GM12878 (cell line): ENCODE measurements at regions not wholly inside any gene's neighbourhood (a gene's known extent, or its start where the extent isn't known, plus 50 kb on each side); places are given as distances from the start of the nearest gene placed in this dataset.

Source experiments
- ATAC-seq: fragments of 200-7000 bp; cut with Tn5 transposase; 3 replicates; pipeline ENCODE4 v1.9.1; 2020; ENCODE audit warnings: mild to moderate bottlenecking, moderate library complexity
- BruUV-seq: library from RNA; stranded (reverse); fragments of 400-500 nt; replicated peaks from 2 replicates; lab custom pipeline; 2021; lab: Mats Ljungman, UMichigan
- CTCF ChIA-PET: fragments of 300-600 bp; sonication (Branson Sonifier 250); formaldehyde crosslinking; extraction: SDS; loops from one replicate; lab custom pipeline; 2021; ENCODE audit warnings: inconsistent platforms; lab: Yijun Ruan, JAX
- POLR2A ChIA-PET: fragments of 350-600 bp; formaldehyde crosslinking; extraction: SDS; loops from one replicate; lab custom pipeline; 2021; ENCODE audit warnings: inconsistent platforms; lab: Charles Lee
- RAD21 ChIA-PET: fragments of 300-600 bp; sonication (Branson Sonifier 250); formaldehyde crosslinking; loops from one replicate; lab custom pipeline; 2023; ENCODE audit warnings: antibody characterized with exemption; ENCODE audit not compliant: unreplicated experiment; lab: Charles Lee
- SMC1A ChIA-PET: fragments of 300-600 bp; sonication (Branson Sonifier 250); formaldehyde crosslinking; loops from one replicate; lab custom pipeline; 2023; ENCODE audit not compliant: unreplicated experiment, uncharacterized antibody; lab: Charles Lee
- DNase-seq: peaks from one replicate; pipeline ENCODE4 v3.0.0-alpha.2; 2011; ENCODE audit warnings: low read depth, low spot score
- FAIRE-seq: peaks from 3 replicates; lab custom pipeline; 2011; peaks lifted over from hg19 to GRCh38; lab: Jason Lieb, UNC
- H2AFZ ChIP-seq: 2 replicates; pipeline ENCODE4 v1.6.0; 2011; ENCODE audit warnings: low read depth, low read length, control low read depth; ENCODE audit not compliant: control insufficient read depth
- H3K27ac ChIP-seq: 2 replicates; pipeline ENCODE4 v1.5.1; 2011; ENCODE audit warnings: control low read depth; ENCODE audit not compliant: control insufficient read depth, insufficient read depth
- H3K27me3 ChIP-seq, 2 experiments: replicated peaks in 1 of 2; 2 replicates each; pipeline versions ENCODE4 v1.6.0 to v1.6.1; 2011; ENCODE audit warnings: low read length in 1 of 2; ENCODE audit not compliant: control insufficient read depth in 2 of 2, insufficient read depth in 2 of 2
- H3K36me3 ChIP-seq, 2 experiments: 2 replicates each; pipeline ENCODE4 v1.5.1; 2011; ENCODE audit warnings: low read length in 1 of 2; ENCODE audit not compliant: control insufficient read depth in 2 of 2, insufficient read depth in 2 of 2
- H3K4me1 ChIP-seq: 2 replicates; pipeline ENCODE4 v1.6.1; 2011; ENCODE audit warnings: mild to moderate bottlenecking, low read length, moderate library complexity, mixed read lengths; ENCODE audit not compliant: control insufficient read depth, insufficient read depth
- H3K4me2 ChIP-seq: 2 replicates; pipeline ENCODE4 v1.6.0; 2011; ENCODE audit warnings: control low read depth; ENCODE audit not compliant: control insufficient read depth, insufficient read depth
- H3K4me3 ChIP-seq: fragments of 200-600 bp; sonication (generic); 2 replicates; pipeline ENCODE4 v1.5.1; 2016
- H3K79me2 ChIP-seq: 2 replicates; pipeline ENCODE4 v1.6.0; 2011; ENCODE audit warnings: low read length; ENCODE audit not compliant: control insufficient read depth, insufficient read depth
- H3K9ac ChIP-seq: 2 replicates; pipeline ENCODE4 v1.8.0; 2011; ENCODE audit warnings: low read length, control low read depth, mixed read lengths; ENCODE audit not compliant: control insufficient read depth, insufficient read depth
- H3K9me3 ChIP-seq: replicated peaks from 3 replicates; pipeline ENCODE4 v1.5.1; 2011; ENCODE audit warnings: mild to moderate bottlenecking, low read length; ENCODE audit not compliant: control insufficient read depth, insufficient read depth
- H4K20me1 ChIP-seq: 2 replicates; pipeline ENCODE4 v1.6.0; 2011; ENCODE audit not compliant: control insufficient read depth, insufficient read depth
- GABPA ChIP-seq: IDR thresholded peaks from 2 replicates; pipeline ENCODE4 v1.6.1; 2014; ENCODE audit warnings: antibody characterized with exemption, low read depth, mild to moderate bottlenecking, inconsistent platforms
- HDAC2 ChIP-seq: fragments of 200-600 bp; sonication (generic); IDR thresholded peaks from 2 replicates; pipeline ENCODE4 v1.6.1; 2017
- KDM1A ChIP-seq: fragments of 200-600 bp; sonication (generic); IDR thresholded peaks from 2 replicates; pipeline ENCODE4 v1.6.1; 2016; ENCODE audit warnings: borderline replicate concordance
- NFYB ChIP-seq: IDR thresholded peaks from 2 replicates; pipeline ENCODE4 v1.6.1; 2011; ENCODE audit warnings: low read depth, mild to moderate bottlenecking, low read length, improper control_type of control experiment, moderate library complexity; ENCODE audit not compliant: insufficient read depth
- NR2C2 ChIP-seq: IDR thresholded peaks from 2 replicates; pipeline ENCODE4 v1.6.1; 2011; ENCODE audit warnings: borderline replicate concordance, low read depth; ENCODE audit not compliant: control insufficient read depth, insufficient read length
- ZBTB11 ChIP-seq: fragments of 450-650 bp; formaldehyde crosslinking; IDR thresholded peaks from 2 replicates; pipeline ENCODE4 v1.5.0; 2022; ENCODE audit warnings: mild to moderate bottlenecking, missing genetic modification characterization
- ZNF274 ChIP-seq: IDR thresholded peaks from one replicate; pipeline ENCODE4 v1.8.0; 2011; ENCODE audit not compliant: insufficient read length, insufficient read depth
- ZNF622 ChIP-seq: fragments of 450-650 bp; IDR thresholded peaks from 2 replicates; pipeline ENCODE4 v1.6.1; 2017; ENCODE audit warnings: mild to moderate bottlenecking, inconsistent platforms
- WGBS: methylation state at CpG from one replicate; pipeline ENCODE4 v1.1.6; 2016; ENCODE audit warnings: low lambda C conversion rate; ENCODE audit not compliant: insufficient replicate concordance, insufficient coverage; ENCODE audit errors: missing lambda C conversion rate; 5-methylcytosine and 5-hydroxymethylcytosine counted together
- in situ Hi-C: fragments of 300-500 bp; cut with MboI; formaldehyde crosslinking; loops from 9 replicates; pipeline ENCODE4 v1.14.3; 2018; ENCODE audit warnings: mixed read lengths
- intact Hi-C: fragments of 100-400 bp; cut with micrococcal nuclease; formaldehyde crosslinking; loops from one replicate; pipeline ENCODE4 v1.14.2; 2022; ENCODE audit not compliant: unreplicated experiment

GRCh38 chr6:4371207-4371921, 236.0 kb upstream of the ECI2 start:
- intact Hi-C loops, result no loop called here
- no peaks in the 10 kb centered on the region for H4K20me1 ChIP-seq
- H3K79me2 ChIP-seq, result no peaks in the 10 kb centered on the region
- TF ChIP-seq HDAC2, result no peak
- TF ChIP-seq NFYB, result no peak
- TF ChIP-seq ZNF274, result no peak
- TF ChIP-seq NR2C2, result no peak
- no peak for TF ChIP-seq KDM1A
- TF ChIP-seq ZNF622, result no peak
- TF ChIP-seq ZBTB11 (CRISPR knock-in tag), result no peak
- no peak for TF ChIP-seq GABPA
- TF ChIP-seq, all 136 proteins: peak for 0
- no peak overlapping the region for H3K4me2 ChIP-seq
- H3K4me3 ChIP-seq, result no peak overlapping the region
- RAD21 ChIA-PET, result no interaction called here
- H3K27me3 ChIP-seq, result peaks cover 0 to 2% of the 10 kb centered on the region in 2 experiments; a peak in 1 of 4 replicates
- DNase-seq (no peak), FAIRE-seq (no peak), ATAC-seq (no peak)
- in situ Hi-C loops, result no loop called here
- no peaks in the 10 kb centered on the region for H3K4me1 ChIP-seq
- SMC1A ChIA-PET, result interaction anchor here (0.9 kb wide), 1 partner anchor 17 kb away, joined by 4 read pairs; no protein-coding TSS in a partner anchor
- H2AFZ ChIP-seq, result no peak overlapping the region
- WGBS, result 13% methylated on average over 9 of the region's 10 CpGs
- POLR2A ChIA-PET, result no interaction called here
- H3K9ac ChIP-seq, result no peak overlapping the region
- no peak overlapping the region for H3K27ac ChIP-seq
- BruUV-seq, result no TSS peak
- H3K9me3 ChIP-seq, result no peaks in the 10 kb centered on the region
- H3K36me3 ChIP-seq, result no peaks in the 10 kb centered on the region
- CTCF ChIA-PET, result no interaction called here
